ENCODE measurements at regions not wholly inside any gene's neighbourhood (a gene's known extent, or its start where the extent isn't known, plus 50 kb on each side); places are given as distances from the start of the nearest gene placed in this dataset.

GRCh38 chr1:57824535-57824934 is 400.7 kb upstream of the DAB1 start:
- Histone ChIP-seq H3K79me2 (ENCODE audit: low read length) (no peaks in the 10 kb centered on the region), H3K27me3 (ENCODE audit: low read depth, low read length) (no peaks in the 10 kb centered on the region), H2AFZ (ENCODE audit: low read depth, low read length) (no peak overlapping the region), H3K36me3 (replicated peaks; ENCODE audit: low read depth, low read length) (no peaks in the 10 kb centered on the region), H3K4me1 (ENCODE audit: low read length) (no peaks in the 10 kb centered on the region), H4K20me1 (ENCODE audit: insufficient read depth, low read length) (no peaks in the 10 kb centered on the region), H3K9me3 (ENCODE audit: insufficient read depth, low read length) (no peaks in the 10 kb centered on the region), H3K4me3 (ENCODE audit: low read length) (no peak overlapping the region), H3K4me2 (ENCODE audit: low read length) (no peak overlapping the region), H3K27ac (ENCODE audit: low read length) (no peak overlapping the region), H3K9ac (ENCODE audit: low read length) (no peak overlapping the region)
- TF ChIP-seq EZH2phosphoT487 (IDR thresholded peaks at IDR 0.05; ENCODE audit: low read depth) (no peak), CTCF (IDR thresholded peaks at IDR 0.05; ENCODE audit: low read depth, low read length) (no peak)

GRCh38 chr1:57820356-57821095 is 396.7 kb upstream of the DAB1 start:
- H3K9ac ChIP-seq (ENCODE audit: low read length) = no peak overlapping the region
- no peaks in the 10 kb centered on the region for H4K20me1 ChIP-seq (ENCODE audit: insufficient read depth, low read length)
- H3K4me1 ChIP-seq (ENCODE audit: low read length) = no peaks in the 10 kb centered on the region
- H3K4me3 ChIP-seq (ENCODE audit: low read length) = no peak overlapping the region
- no peak overlapping the region for H3K27ac ChIP-seq (ENCODE audit: low read length)
- no peaks in the 10 kb centered on the region for H3K9me3 ChIP-seq (ENCODE audit: insufficient read depth, low read length)
- H3K4me2 ChIP-seq (ENCODE audit: low read length) = no peak overlapping the region
- TF ChIP-seq CTCF (IDR thresholded peaks at IDR 0.05; ENCODE audit: low read depth, low read length) = no peak
- no peak for TF ChIP-seq EZH2phosphoT487 (IDR thresholded peaks at IDR 0.05; ENCODE audit: low read depth)
- H3K27me3 ChIP-seq (ENCODE audit: low read depth, low read length) = no peaks in the 10 kb centered on the region
- no peaks in the 10 kb centered on the region for H3K79me2 ChIP-seq (ENCODE audit: low read length)
- no peaks in the 10 kb centered on the region for H3K36me3 ChIP-seq (replicated peaks; ENCODE audit: low read depth, low read length)
- no peak overlapping the region for H2AFZ ChIP-seq (ENCODE audit: low read depth, low read length)

- H4K20me1 ChIP-seq (ENCODE audit: insufficient read depth, low read length) = no peaks in the 10 kb centered on the region
- H3K4me1 ChIP-seq (ENCODE audit: low read length) = no peaks in the 10 kb centered on the region
- no peaks in the 10 kb centered on the region for H3K36me3 ChIP-seq (replicated peaks; ENCODE audit: low read depth, low read length)
- TF ChIP-seq EZH2phosphoT487 (IDR thresholded peaks at IDR 0.05; ENCODE audit: low read depth) (no peak), CTCF (IDR thresholded peaks at IDR 0.05; ENCODE audit: low read depth, low read length) (no peak)
- no peak overlapping the region for H3K4me3 ChIP-seq (ENCODE audit: low read length)
- H3K9me3 ChIP-seq (ENCODE audit: insufficient read depth, low read length) = no peaks in the 10 kb centered on the region
- H2AFZ ChIP-seq (ENCODE audit: low read depth, low read length) = no peak overlapping the region
- no peak overlapping the region for H3K27ac ChIP-seq (ENCODE audit: low read length)
- no peak overlapping the region for H3K9ac ChIP-seq (ENCODE audit: low read length)
- H3K4me2 ChIP-seq (ENCODE audit: low read length) = no peak overlapping the region
- H3K27me3 ChIP-seq (ENCODE audit: low read depth, low read length) = no peaks in the 10 kb centered on the region
- H3K79me2 ChIP-seq (ENCODE audit: low read length) = no peaks in the 10 kb centered on the region
These were observed 396.0 kb upstream of the DAB1 start for GRCh38 chr1:57819893-57820292.

- H3K4me2 ChIP-seq (ENCODE audit: low read length) = no peak overlapping the region
- H3K36me3 ChIP-seq (replicated peaks; ENCODE audit: low read depth, low read length) = no peaks in the 10 kb centered on the region
- no peak overlapping the region for H3K27ac ChIP-seq (ENCODE audit: low read length)
- no peaks in the 10 kb centered on the region for H3K79me2 ChIP-seq (ENCODE audit: low read length)
- H3K9me3 ChIP-seq (ENCODE audit: insufficient read depth, low read length) = no peaks in the 10 kb centered on the region
- no peak overlapping the region for H3K9ac ChIP-seq (ENCODE audit: low read length)
- TF ChIP-seq CTCF (IDR thresholded peaks at IDR 0.05; ENCODE audit: low read depth, low read length) = no peak
- TF ChIP-seq EZH2phosphoT487 (IDR thresholded peaks at IDR 0.05; ENCODE audit: low read depth) = no peak
- H3K4me1 ChIP-seq (ENCODE audit: low read length) = no peaks in the 10 kb centered on the region
- no peaks in the 10 kb centered on the region for H3K27me3 ChIP-seq (ENCODE audit: low read depth, low read length)
- no peaks in the 10 kb centered on the region for H4K20me1 ChIP-seq (ENCODE audit: insufficient read depth, low read length)
- H3K4me3 ChIP-seq (ENCODE audit: low read length) = no peak overlapping the region
- no peak overlapping the region for H2AFZ ChIP-seq (ENCODE audit: low read depth, low read length)
These were observed 379.7 kb upstream of the DAB1 start for GRCh38 chr1:57803586-57803985.
